ENCODE measurements at regions not wholly inside any gene's neighbourhood (a gene's known extent, or its start where the extent isn't known, plus 50 kb on each side); places are given as distances from the start of the nearest gene placed in this dataset.

DNA sequence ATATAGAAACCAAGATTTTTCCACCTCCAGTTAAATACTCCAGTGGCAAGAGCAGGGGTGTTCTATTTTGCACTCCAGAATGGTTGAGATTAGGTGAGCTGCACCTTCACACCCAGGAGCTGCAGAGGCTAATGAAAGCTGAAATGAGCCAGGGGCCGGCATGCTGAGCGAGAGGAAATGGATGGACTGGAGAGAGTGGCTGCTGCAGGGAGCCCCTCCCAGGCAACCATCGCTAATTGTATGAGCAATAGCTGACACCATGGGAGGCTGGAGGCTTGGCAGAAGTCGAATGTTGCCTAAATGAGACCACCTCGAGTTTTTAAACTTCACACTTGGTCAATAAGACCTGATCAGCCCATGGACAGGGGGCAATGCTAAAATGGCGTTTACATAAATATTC, 301.8 kb upstream of the TMPO start:
- DNase-seq (ENCODE audit: low read depth in 2 of 2), result no peak

- DNase-seq (ENCODE audit: low read depth in 2 of 2), result no peak
These were observed 298.1 kb upstream of the TMPO start for GRCh38 chr12:98217257-98217656.

- DNase-seq (ENCODE audit: low read depth in 2 of 2), result no peak
These were observed 294.8 kb upstream of the TMPO start for GRCh38 chr12:98220636-98221035.

- DNase-seq (ENCODE audit: low read depth in 2 of 2), result no peak
These were observed 294.1 kb upstream of the TMPO start for GRCh38 chr12:98221243-98221808.

GRCh38 chr12:98222135-98222534, 293.3 kb upstream of the TMPO start:
- no peak for DNase-seq (ENCODE audit: low read depth in 2 of 2)

DNA sequence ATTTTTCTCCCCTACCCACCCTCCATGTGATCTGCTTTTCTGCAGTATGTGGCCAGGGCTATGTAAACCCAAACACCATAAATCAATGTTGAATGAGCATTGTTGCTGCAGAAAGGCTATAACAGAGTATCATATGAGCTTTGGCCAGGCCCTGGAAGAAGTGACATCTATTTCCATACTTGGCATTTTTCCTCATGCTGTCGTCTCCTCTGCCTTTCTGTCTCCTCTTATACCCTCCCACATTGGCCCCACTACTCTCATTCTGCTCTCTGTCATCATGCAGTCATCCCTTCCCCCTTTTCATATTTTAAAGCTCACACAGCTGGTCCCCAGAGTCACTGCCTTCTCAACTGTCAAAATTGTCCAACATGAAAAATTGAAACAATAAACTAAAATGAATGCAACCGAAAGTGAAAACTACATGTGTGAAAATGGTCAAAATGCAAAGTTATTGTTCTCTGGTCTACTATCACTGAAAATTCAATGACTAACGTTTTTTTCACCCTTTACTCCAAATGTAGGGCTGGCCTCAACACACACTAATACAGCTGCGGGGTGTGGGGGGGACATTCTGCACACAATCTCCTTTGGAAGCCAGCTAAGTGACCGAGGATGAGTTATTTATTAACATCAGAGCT, 290.7 kb upstream of the TMPO start:
- DNase-seq (ENCODE audit: low read depth in 2 of 2), result no peak

DNA sequence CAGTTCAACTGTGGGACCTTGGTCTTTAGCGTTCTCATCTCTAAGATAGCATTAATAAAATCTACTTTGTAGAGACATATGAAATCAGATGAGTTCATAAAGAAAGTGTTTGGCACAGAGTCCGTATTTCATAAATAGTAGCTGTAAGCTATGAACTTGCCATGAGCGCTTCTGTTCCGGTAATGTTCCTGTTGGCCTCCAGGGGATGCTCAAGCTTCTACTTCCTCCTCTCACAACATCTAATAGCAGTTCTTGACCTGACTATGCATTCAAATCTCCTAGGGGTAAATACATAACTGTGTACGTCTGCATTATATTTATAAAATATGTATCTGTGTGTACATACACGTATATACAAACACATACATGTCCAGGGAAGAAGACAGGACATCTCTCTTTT, 288.2 kb upstream of the TMPO start:
- DNase-seq (ENCODE audit: low read depth in 2 of 2), result no peak

DNA sequence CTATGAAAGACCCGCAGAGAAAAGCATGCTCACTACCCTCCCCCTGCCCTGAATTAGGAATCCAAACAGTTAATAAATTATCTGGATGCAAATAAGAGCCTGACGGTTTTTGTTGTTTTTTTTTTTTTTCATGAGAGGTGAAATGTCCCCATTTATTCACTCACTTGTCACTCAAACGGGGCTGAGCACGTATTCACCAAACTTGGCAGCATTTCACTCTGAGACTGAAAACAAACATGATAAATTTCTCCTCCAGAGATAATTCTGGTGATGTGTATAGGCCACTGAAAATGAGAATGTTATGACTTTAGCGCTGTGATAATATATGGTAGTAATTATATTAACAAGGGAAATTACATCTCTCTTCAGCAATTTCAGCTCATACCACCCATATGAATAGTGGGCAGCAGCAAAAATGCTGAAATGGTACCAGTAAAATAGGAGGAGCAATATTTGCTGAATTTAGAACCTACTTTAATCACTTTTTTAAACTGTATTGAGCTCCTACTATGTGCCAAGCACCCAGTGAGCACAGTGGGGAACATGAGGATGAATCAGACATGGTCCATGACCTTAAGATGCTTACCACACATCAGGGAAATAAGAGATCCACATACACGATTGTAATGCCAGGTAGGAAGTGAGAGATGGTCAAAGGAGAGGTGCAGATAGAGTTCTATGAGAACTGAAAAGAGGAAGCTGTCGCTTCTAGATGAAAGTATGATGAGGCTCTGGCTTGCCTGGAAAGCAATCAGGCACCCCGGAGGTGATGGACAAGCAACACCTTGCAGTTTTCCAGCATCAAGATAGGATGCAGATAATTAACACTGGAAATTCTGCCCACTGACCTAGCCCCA, 286.5 kb upstream of the TMPO start:
- DNase-seq (ENCODE audit: low read depth in 2 of 2), result no peak

- DNase-seq (ENCODE audit: low read depth in 2 of 2), result no peak
These were observed 285.9 kb upstream of the TMPO start for GRCh38 chr12:98229540-98229924.

- no peak for DNase-seq (ENCODE audit: low read depth in 2 of 2)
These were observed 282.5 kb upstream of the TMPO start for GRCh38 chr12:98232753-98233390.

DNA sequence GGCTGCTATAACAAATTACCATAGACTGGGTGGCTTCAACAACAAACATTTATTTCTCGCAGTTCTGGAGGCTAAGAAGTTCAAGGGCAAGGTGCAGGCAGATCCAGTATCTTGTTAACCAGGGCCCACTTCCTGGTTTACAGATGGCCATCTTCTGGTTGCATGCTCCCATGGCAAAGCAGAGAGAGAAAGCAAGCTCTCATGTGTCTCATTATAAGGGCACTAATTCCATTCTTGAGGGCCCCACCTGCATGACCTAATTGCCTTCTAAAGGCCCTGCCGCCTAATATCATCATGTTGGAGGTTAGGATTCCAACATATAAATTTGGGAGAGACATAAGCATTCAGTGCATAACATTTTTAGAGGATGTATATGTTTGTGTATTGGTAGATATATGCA, 280.1 kb upstream of the TMPO start:
- DNase-seq (ENCODE audit: low read depth in 2 of 2), result no peak

DNA sequence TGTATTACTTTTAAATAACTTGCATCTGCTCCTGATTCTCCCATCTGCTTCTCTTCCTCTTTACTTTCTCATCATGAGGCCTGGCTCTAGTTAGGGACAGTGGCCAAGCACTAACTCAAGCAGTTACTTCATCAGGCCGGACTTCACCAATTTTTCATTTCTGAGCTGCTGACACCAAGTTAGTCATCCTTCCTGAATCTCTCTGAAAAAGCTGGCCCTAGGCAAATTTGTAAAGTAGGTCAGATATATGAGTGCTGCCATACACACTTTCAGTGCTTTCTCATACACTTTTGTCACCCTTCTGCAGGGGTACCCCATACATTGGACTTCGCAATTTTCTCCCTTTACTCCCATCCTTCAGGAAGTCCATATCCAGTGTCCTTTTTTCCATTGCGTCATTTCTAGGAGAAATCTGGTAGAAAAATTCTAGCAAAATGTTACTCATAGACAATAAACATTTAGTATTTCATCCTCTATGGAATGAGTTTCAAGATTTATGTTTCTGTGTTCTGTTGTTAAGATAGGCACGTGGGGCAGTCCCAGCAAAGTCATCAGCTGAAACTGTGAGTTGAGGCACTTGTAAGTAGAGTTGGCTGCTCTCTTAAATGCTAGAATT, 276.8 kb upstream of the TMPO start:
- no peak for DNase-seq (ENCODE audit: low read depth in 2 of 2)

GRCh38 chr12:98243190-98243589, 272.2 kb upstream of the TMPO start:
- DNase-seq (ENCODE audit: low read depth in 2 of 2), result no peak

DNA sequence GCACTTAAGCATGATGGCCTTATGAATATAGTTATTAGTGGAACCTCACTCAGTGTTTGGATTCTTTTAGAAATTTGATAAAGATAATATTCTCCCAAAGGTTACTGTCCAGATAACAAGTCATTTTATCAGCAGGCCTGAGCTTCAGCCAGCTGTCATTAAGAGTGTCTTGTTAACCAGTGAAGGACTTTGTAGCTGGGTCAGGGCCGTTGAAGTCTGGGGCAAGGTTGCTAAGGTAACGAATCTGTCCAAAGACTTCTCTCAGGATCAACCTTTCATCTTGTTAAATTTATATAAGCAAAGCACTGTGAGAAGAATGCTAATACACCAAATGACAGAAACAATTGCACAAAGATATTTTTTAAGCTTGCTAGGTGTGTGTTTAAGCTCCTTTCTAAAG, 271.3 kb upstream of the TMPO start:
- no peak for DNase-seq (ENCODE audit: low read depth in 2 of 2)

GRCh38 chr12:98253207-98254037, 262.0 kb upstream of the TMPO start:
- no peak for DNase-seq (ENCODE audit: low read depth in 2 of 2)

DNA sequence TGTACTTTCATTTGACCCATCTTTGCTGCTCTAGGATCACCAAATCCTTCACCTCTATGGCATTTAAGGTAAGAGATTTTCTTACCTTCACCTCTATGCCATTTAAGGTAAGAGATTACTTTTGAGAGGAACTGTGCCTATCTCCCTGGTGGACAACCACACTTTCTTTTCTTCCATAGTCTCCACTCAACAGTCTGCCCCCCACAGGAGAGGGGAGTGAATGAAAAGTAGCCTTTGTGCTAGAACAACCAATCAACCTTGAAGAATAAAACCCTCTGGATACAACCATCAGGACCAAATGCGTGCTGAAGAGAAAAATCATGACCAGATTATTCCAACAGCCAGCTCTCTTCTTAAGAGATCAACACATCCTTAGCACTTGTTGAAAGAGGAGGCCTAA, 258.6 kb upstream of the TMPO start:
- DNase-seq (ENCODE audit: low read depth in 2 of 2), result no peak

DNA sequence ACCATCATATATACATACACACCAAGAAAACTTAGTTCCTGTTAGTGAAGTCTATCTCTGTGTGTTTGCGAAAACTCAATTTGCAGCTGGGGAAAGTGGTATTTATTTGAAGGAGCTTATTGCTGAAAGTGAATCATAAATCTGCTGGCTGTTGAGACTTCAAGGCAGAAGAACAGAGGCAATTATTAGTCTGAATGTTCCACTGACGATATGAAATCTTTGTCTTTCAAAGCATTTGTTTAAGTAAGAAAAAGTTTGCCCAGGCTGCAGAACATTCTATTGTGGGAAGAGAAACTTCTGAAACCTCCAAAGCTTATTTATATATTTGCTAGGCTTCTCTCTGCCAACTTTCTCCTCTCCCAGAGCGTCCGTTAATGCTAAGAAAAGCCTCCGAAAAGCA, 255.7 kb upstream of the TMPO start:
- no peak for DNase-seq (ENCODE audit: low read depth in 2 of 2)

DNA sequence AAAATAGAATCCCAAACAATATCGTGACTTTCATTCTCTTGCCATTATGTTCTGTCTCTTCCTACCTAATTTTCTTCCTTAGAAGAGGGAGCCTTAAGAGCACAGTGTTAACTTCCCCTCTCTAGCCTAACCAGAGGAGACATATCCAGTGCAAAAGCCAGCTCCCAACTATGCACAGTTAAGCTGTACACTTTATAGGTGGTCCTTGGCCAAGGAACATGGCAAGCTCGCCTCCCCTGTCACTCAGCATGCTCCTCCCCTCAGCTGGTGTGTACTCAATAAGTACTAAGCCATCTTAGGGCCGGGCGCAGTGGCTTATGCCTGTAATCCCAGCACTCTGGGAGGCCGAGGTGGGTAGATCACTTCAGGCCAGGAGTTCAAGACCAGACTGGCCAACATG, 255.1 kb upstream of the TMPO start:
- no peak for DNase-seq (ENCODE audit: low read depth in 2 of 2)

DNA sequence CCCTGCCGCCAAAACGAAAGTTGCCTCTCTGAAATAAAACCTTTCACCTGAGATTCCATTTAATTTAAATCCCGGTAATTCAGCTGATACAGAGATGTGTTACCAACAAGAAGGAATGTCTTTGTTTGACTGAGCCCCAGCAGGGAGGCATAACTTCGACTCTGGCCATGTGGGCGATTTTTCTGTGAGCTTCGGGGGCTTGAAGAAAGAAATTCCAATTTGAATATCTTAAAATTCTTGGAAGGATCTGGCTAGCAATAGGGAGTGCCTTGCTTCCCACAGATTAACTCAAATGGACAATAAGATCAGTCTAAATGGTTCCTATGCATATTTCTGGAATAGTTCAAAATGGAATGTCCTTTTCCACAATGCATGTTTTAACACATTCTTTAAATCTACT, 252.5 kb upstream of the TMPO start:
- DNase-seq (ENCODE audit: low read depth in 2 of 2), result no peak

DNA sequence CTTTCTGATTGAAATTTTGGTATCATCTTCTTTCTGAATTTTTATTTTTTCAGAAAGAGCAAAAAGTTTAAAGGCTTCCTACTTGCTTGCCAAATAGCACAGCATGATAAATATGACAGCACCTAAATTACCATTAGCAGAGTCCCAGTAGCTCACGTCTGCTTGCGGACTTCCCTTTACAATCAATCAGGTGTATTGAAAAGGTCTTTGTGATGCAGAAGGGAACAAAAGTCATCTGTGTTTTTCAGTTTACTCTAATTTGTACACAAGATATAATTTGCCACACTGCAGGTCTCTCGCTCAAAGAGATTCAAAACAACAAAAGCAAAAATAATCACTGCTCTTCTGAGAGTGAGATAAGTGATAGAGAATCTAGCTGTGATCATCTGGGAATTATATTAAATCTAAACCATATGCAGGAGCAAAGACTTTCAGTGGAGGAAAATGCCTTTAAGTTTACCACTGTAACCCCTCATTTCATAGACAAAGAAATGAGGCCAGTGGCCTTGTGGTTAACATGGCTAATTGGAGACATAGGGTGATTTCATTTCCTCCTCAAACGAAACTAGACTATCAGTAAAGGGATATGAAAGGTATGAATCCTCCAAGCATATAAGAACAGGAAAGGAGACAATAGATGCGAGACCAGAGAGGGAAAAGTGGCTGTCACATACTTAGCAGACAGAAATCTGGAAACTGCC, 240.8 kb upstream of the TMPO start:
- no peak for DNase-seq (ENCODE audit: low read depth in 2 of 2)

DNA sequence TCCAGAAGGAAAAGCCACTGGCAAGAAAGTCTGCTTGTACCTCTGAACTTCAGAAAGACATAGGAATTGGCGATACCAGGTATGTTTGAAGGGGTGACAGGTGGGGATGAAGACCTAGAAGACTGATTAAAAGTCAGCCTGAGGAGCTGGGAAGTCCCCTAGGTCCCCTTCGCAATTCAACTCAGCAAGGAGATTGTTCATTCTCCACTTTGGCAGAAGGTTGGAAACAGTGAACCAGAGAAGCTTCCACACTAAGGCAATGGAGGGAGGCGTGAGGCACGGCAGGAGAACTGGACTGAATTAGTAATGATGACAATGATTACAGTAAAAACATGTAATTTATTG, 240.3 kb upstream of the TMPO start:
- no peak for DNase-seq (ENCODE audit: low read depth in 2 of 2)

All from stimulated activated CD4-positive, alpha-beta T cell treated with anti-CD3 and anti-CD28 coated beads, Interleukin-4, amount 100 ng/mL, for 48 hours (primary cell).